Panc1 (cell line): ENCODE measurements at regions not wholly inside any gene's neighbourhood (a gene's known extent, or its start where the extent isn't known, plus 50 kb on each side); places are given as distances from the start of the nearest gene placed in this dataset.
A peak's percentile ranks its signal among the peaks of the same experiment; 100 is the strongest.

Experiments used
- ATAC-seq: fragments of 200-7000 bp; cut with Tn5 transposase; 2 replicates; pipeline ENCODE4 v1.9.1; 2020; ENCODE audit warnings: mild to moderate bottlenecking, moderate library complexity
- BruUV-seq: library from RNA; stranded (reverse); fragments of 400-500 nt; replicated peaks from 2 replicates; lab custom pipeline; 2021; lab: Mats Ljungman, UMichigan
- CTCF ChIA-PET: fragments of 300-600 bp; sonication (Branson Sonifier 250); formaldehyde crosslinking; loops from one replicate; lab custom pipeline; 2022; ENCODE audit warnings: antibody characterized with exemption; lab: Charles Lee
- POLR2A ChIA-PET: fragments of 300-600 bp; sonication (Branson Sonifier 250); formaldehyde crosslinking; loops from one replicate; lab custom pipeline; 2022; ENCODE audit warnings: antibody characterized with exemption; lab: Charles Lee
- DNase-seq: peaks from one replicate; pipeline ENCODE4 v3.0.0-alpha.2; 2010; ENCODE audit warnings: low read depth, low spot score
- H3K27ac ChIP-seq: 2 replicates; pipeline ENCODE4 v1.5.1; 2011; ENCODE audit warnings: mild to moderate bottlenecking, low read length, inconsistent platforms
- H3K27me3 ChIP-seq: fragments of 200-500 bp; sonication (Bioruptor generic); 2 replicates; pipeline ENCODE4 v1.6.0; 2014; ENCODE audit warnings: low read length, inconsistent platforms; ENCODE audit not compliant: control insufficient read depth, insufficient read depth
- H3K36me3 ChIP-seq: fragments of 200-500 bp; sonication (Bioruptor generic); 2 replicates; pipeline ENCODE4 v1.5.1; 2014; ENCODE audit warnings: inconsistent platforms, mild to moderate bottlenecking, low read length, moderate library complexity; ENCODE audit not compliant: control insufficient read depth, insufficient read depth
- H3K4me1 ChIP-seq: 2 replicates; pipeline ENCODE4 v1.5.1; 2011; ENCODE audit warnings: inconsistent platforms, mild to moderate bottlenecking, low read length, moderate library complexity; ENCODE audit not compliant: control insufficient read depth, insufficient read depth
- H3K4me3 ChIP-seq, 2 experiments: 2 replicates each; pipeline ENCODE4 v1.5.1; 2011 to 2012; ENCODE audit warnings: low read depth in 2 of 2, low read length in 2 of 2, mild to moderate bottlenecking in 2 of 2, inconsistent platforms in 1 of 2, moderate library complexity in 1 of 2
- H3K9me3 ChIP-seq: fragments of 200-500 bp; sonication (Bioruptor generic); 2 replicates; pipeline ENCODE4 v1.5.1; 2014; ENCODE audit warnings: low read depth, mild to moderate bottlenecking, inconsistent platforms, low read length, moderate library complexity; ENCODE audit not compliant: control insufficient read depth, insufficient read depth
- POLR2AphosphoS5 ChIP-seq: IDR thresholded peaks from 2 replicates; pipeline ENCODE4 v1.6.1; 2012; ENCODE audit warnings: mild to moderate bottlenecking, low read depth, low read length, moderate library complexity
- SIN3A ChIP-seq: IDR thresholded peaks from 2 replicates; pipeline ENCODE4 v1.6.1; 2012; ENCODE audit warnings: low read depth, mild to moderate bottlenecking, low read length, moderate library complexity, borderline replicate concordance; ENCODE audit not compliant: insufficient read depth
- TCF7L2 ChIP-seq: IDR thresholded peaks from 2 replicates; pipeline ENCODE4 v1.6.1; 2011; ENCODE audit warnings: mild to moderate bottlenecking, low read depth, low read length, inconsistent platforms
- in situ Hi-C: cut with HindIII; loops from 2 replicates; pipeline ENCODE4 v1.10.0; 2016; ENCODE audit warnings: low sequenced_read_pairs, low pct_unique_long_range_greater_than_20kb
- intact Hi-C: fragments of 100-400 bp; cut with micrococcal nuclease; formaldehyde crosslinking; loops from one replicate; pipeline ENCODE4 v1.10.0; 2022; ENCODE audit not compliant: unreplicated experiment
- TF ChIP-seq, protein P1 (sequence below): fragments of 450-650 bp; IDR thresholded peaks from 2 replicates; pipeline ENCODE4 v1.5.1; 2017; ENCODE audit warnings: mild to moderate bottlenecking
- TF ChIP-seq, protein P2 (sequence below), 2 experiments: IDR thresholded peaks; 2 replicates each; pipeline ENCODE4 v1.6.1; 2011 to 2012; ENCODE audit warnings: low read depth in 2 of 2, control low read depth in 1 of 2, low read length in 1 of 2, mild to moderate bottlenecking in 1 of 2, moderate library complexity in 1 of 2; ENCODE audit not compliant: insufficient read depth in 1 of 2

DNA sequence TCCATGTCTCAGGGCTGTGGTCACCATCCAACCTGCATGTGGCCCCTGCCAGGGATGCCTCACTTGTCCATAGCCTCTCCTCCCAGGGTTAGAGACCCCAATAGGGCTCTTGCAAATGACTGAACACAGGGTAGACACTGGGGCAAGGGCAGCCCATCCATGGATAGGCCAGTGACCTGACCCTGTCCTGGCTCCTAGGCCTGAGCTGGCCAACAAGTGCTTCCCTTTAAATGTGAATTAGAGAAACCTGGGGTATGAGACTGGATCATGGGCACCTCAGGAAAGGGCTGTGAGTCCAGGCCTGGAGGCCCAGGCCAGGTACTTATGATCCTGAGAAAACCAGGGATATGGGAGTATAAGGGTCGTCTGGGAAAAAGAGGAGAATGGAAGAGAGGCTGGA is 64.5 kb downstream of the COPS8 start:
- CTCF ChIA-PET = no interaction called here
- in situ Hi-C loops = no loop called here

DNA sequence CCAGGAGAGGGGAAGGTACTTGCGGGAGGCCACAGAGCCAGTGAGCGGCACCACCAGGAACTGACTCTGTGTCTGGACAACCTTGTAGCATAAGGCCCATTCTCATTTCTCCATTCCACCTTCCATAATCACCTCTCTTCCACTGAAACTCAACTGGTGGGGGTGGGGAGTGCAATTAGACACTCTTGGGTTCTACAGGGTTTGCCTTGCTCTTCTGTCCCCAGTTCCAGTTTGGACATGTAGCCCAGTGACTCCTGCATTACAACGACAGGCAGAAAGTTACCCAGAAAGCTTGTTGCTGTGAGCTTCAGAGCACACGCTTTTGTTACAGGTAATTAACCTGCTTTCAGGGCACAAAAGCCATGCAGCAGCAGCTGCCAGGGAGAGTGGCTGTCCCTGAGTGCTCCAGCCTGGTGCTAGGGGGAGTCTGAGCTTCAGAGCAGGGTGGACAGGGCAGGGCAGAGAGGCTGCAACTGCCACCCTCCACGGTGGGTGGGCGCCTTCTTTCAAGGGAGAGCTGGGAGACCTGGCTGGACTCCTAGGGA is 65.2 kb downstream of the COPS8 start:
- no TSS peak for BruUV-seq
- no peak for DNase-seq
- no peaks in the 10 kb centered on the region for H3K27me3 ChIP-seq
- no peaks in the 10 kb centered on the region for H3K36me3 ChIP-seq
- H3K4me3 ChIP-seq = no peak overlapping the region
- TF ChIP-seq TCF7L2 = no peak
- TF ChIP-seq, protein P1, sequence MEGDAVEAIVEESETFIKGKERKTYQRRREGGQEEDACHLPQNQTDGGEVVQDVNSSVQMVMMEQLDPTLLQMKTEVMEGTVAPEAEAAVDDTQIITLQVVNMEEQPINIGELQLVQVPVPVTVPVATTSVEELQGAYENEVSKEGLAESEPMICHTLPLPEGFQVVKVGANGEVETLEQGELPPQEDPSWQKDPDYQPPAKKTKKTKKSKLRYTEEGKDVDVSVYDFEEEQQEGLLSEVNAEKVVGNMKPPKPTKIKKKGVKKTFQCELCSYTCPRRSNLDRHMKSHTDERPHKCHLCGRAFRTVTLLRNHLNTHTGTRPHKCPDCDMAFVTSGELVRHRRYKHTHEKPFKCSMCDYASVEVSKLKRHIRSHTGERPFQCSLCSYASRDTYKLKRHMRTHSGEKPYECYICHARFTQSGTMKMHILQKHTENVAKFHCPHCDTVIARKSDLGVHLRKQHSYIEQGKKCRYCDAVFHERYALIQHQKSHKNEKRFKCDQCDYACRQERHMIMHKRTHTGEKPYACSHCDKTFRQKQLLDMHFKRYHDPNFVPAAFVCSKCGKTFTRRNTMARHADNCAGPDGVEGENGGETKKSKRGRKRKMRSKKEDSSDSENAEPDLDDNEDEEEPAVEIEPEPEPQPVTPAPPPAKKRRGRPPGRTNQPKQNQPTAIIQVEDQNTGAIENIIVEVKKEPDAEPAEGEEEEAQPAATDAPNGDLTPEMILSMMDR = no peak
- TF ChIP-seq SIN3A = no peak
- TF ChIP-seq, protein P2, sequence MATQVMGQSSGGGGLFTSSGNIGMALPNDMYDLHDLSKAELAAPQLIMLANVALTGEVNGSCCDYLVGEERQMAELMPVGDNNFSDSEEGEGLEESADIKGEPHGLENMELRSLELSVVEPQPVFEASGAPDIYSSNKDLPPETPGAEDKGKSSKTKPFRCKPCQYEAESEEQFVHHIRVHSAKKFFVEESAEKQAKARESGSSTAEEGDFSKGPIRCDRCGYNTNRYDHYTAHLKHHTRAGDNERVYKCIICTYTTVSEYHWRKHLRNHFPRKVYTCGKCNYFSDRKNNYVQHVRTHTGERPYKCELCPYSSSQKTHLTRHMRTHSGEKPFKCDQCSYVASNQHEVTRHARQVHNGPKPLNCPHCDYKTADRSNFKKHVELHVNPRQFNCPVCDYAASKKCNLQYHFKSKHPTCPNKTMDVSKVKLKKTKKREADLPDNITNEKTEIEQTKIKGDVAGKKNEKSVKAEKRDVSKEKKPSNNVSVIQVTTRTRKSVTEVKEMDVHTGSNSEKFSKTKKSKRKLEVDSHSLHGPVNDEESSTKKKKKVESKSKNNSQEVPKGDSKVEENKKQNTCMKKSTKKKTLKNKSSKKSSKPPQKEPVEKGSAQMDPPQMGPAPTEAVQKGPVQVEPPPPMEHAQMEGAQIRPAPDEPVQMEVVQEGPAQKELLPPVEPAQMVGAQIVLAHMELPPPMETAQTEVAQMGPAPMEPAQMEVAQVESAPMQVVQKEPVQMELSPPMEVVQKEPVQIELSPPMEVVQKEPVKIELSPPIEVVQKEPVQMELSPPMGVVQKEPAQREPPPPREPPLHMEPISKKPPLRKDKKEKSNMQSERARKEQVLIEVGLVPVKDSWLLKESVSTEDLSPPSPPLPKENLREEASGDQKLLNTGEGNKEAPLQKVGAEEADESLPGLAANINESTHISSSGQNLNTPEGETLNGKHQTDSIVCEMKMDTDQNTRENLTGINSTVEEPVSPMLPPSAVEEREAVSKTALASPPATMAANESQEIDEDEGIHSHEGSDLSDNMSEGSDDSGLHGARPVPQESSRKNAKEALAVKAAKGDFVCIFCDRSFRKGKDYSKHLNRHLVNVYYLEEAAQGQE (IDR thresholded peaks at IDR 0.05; ENCODE audit: insufficient read depth in 1 of 2, low read depth in 2 of 2, low read length in 1 of 2) = no peak
- no peak for TF ChIP-seq POLR2AphosphoS5
- ChIA-PET CTCF (no interaction called here), POLR2A (no interaction called here)
- intact Hi-C loops (loop anchor here (5.0 to 10.0 kb wide), 3 partner anchors 254 to 421 kb away; no protein-coding TSS in a partner anchor), in situ Hi-C loops (no loop called here)
- peaks cover 24% of the 10 kb centered on the region; the same call in 1 of the 2 replicates for H3K9me3 ChIP-seq
- no peaks in the 10 kb centered on the region; the same call in 1 of the 2 replicates for H3K4me1 ChIP-seq
- ATAC-seq = no peak
- peak overlapping the region; percentile 7; the same call in 1 of the 2 replicates for H3K27ac ChIP-seq

More for the DNA sequence above, 64.5 kb downstream of the COPS8 start:
- Histone ChIP-seq H3K27ac (no peak overlapping the region; the same call in 1 of the 2 replicates), H3K27me3 (no peaks in the 10 kb centered on the region), H3K4me1 (no peaks in the 10 kb centered on the region), H3K4me3 (no peak overlapping the region), H3K36me3 (no peaks in the 10 kb centered on the region), H3K9me3 (peaks cover 27% of the 10 kb centered on the region; the same call in 1 of the 2 replicates)
- intact Hi-C loops = loop anchor here (5.0 to 10.0 kb wide), 3 partner anchors 255 to 422 kb away; no protein-coding TSS in a partner anchor
- ATAC-seq (no peak), DNase-seq (no peak)
- POLR2A ChIA-PET = no interaction called here
- TF ChIP-seq POLR2AphosphoS5 (no peak), TCF7L2 (no peak), SIN3A (no peak)
- TF ChIP-seq, protein P2 (IDR thresholded peaks at IDR 0.05; ENCODE audit: insufficient read depth in 1 of 2, low read depth in 2 of 2, low read length in 1 of 2) = no peak
- TF ChIP-seq, protein P1 = no peak
- BruUV-seq = no TSS peak
